ENCODE measurements at regions not wholly inside any gene's neighbourhood (a gene's known extent, or its start where the extent isn't known, plus 50 kb on each side); places are given as distances from the start of the nearest gene placed in this dataset.

DNA sequence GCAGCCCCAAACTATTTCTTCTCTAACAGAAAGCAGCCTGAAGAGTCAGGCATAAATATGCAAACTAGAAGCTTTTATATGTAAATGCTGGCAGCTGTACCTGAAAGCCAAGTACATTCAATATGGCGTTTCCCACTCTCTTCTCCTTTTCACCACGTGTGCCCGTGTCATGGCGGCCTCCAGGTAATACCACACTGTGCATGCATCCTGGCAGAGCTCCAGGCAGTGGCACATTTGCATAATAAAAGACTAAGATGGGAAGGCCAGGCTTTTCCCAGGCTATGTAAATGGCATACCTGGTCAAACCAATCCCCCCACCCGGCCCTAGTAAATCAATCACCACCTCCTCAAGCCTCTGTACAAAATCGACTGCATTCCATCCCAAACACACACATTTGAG, 120.6 kb downstream of the MMUT start:
- no peak for DNase-seq (ENCODE audit: low spot score)
- H3K4me3 ChIP-seq (ENCODE audit: low read depth in 1 of 3, low read length in 3 of 3): no peak overlapping the region
- H3K9me3 ChIP-seq (ENCODE audit: control insufficient read depth in 4 of 4, low read length in 3 of 4): no peaks in the 10 kb centered on the region
- H3K4me1 ChIP-seq (ENCODE audit: control insufficient read depth in 4 of 4, insufficient read depth in 4 of 4, low read length in 3 of 4): no peaks in the 10 kb centered on the region
- no peaks in the 10 kb centered on the region for H3K27me3 ChIP-seq (ENCODE audit: control insufficient read depth in 4 of 4, insufficient read depth in 4 of 4, low read length in 3 of 4)
- no peaks in the 10 kb centered on the region for H3K36me3 ChIP-seq (ENCODE audit: control insufficient read depth in 4 of 4, insufficient read depth in 3 of 4, low read depth in 1 of 4, low read length in 3 of 4)
- H3K27ac ChIP-seq (ENCODE audit: low read depth in 1 of 2, low read length in 2 of 2): no peak overlapping the region
- no peak for TF ChIP-seq RAD21 (IDR thresholded peaks at IDR 0.05)
- no peak for TF ChIP-seq JUND (IDR thresholded peaks at IDR 0.05)
- no peak for TF ChIP-seq EGR1 (IDR thresholded peaks at IDR 0.05; ENCODE audit: low read depth in 2 of 2)
- TF ChIP-seq HNF4A (conservative IDR thresholded peaks at IDR 0.05): no peak
- no peak for TF ChIP-seq TAF1 (conservative IDR thresholded peaks at IDR 0.05)
- TF ChIP-seq CTCF (IDR thresholded peaks at IDR 0.05; ENCODE audit: low read depth, low read length, missing input control): no peak
- 67% methylated on average over 6 of the region's 6 CpGs for WGBS
- no peak overlapping the region for H3K9ac ChIP-seq (ENCODE audit: low read depth in 1 of 2, low read length in 2 of 2)

- Histone ChIP-seq H3K27ac (ENCODE audit: low read depth in 1 of 2, low read length in 2 of 2) (no peak overlapping the region), H3K36me3 (ENCODE audit: control insufficient read depth in 4 of 4, insufficient read depth in 3 of 4, low read depth in 1 of 4, low read length in 3 of 4) (no peaks in the 10 kb centered on the region), H3K9ac (ENCODE audit: low read depth in 1 of 2, low read length in 2 of 2) (no peak overlapping the region), H3K4me1 (ENCODE audit: control insufficient read depth in 4 of 4, insufficient read depth in 4 of 4, low read length in 3 of 4) (no peaks in the 10 kb centered on the region), H3K9me3 (ENCODE audit: control insufficient read depth in 4 of 4, low read length in 3 of 4) (no peaks in the 10 kb centered on the region), H3K27me3 (ENCODE audit: control insufficient read depth in 4 of 4, insufficient read depth in 4 of 4, low read length in 3 of 4) (no peaks in the 10 kb centered on the region), H3K4me3 (ENCODE audit: low read depth in 1 of 3, low read length in 3 of 3) (no peak overlapping the region)
- DNase-seq (ENCODE audit: low spot score): no peak
- TF ChIP-seq CTCF (IDR thresholded peaks at IDR 0.05; ENCODE audit: low read depth, low read length, missing input control) (no peak), REST (IDR thresholded peaks at IDR 0.05) (no peak), HNF4A (conservative IDR thresholded peaks at IDR 0.05) (no peak), FOXA1 (IDR thresholded peaks at IDR 0.05) (no peak)
- 76% methylated on average over 3 of the region's 3 CpGs for WGBS
Observed at GRCh38 chr6:49341869-49342268, 121.2 kb downstream of the MMUT start.

DNA sequence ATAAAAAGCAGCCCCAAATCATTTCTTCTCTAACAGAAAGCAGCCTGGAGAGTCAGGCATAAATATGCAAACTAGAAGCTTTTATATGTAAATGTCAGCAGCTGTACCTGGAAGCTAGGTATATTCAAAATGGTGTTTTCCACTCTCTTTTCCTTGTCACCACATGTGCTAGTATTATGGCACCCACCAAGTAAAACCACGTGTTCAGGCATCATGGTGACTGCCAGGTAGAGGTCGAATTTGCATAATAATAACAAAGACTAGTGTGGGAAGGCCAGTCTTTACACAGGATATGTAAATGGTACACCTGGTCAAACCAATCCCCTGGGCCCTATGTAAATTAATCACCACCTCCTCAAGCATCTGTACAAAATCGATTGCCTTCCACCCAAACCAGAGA, 124.0 kb downstream of the MMUT start:
- WGBS: 61% methylated on average over 3 of the region's 3 CpGs
- DNase-seq (ENCODE audit: low spot score): no peak
- Histone ChIP-seq H3K4me1 (ENCODE audit: control insufficient read depth in 4 of 4, insufficient read depth in 4 of 4, low read length in 3 of 4) (no peaks in the 10 kb centered on the region), H3K9me3 (ENCODE audit: control insufficient read depth in 4 of 4, low read length in 3 of 4) (peaks cover 0 to 2% (median 0%) of the 10 kb centered on the region in 4 donors), H3K27me3 (ENCODE audit: control insufficient read depth in 4 of 4, insufficient read depth in 4 of 4, low read length in 3 of 4) (no peaks in the 10 kb centered on the region), H3K36me3 (ENCODE audit: control insufficient read depth in 4 of 4, insufficient read depth in 3 of 4, low read depth in 1 of 4, low read length in 3 of 4) (no peaks in the 10 kb centered on the region), H3K27ac (ENCODE audit: low read depth in 1 of 2, low read length in 2 of 2) (no peak overlapping the region), H3K4me3 (ENCODE audit: low read depth in 1 of 3, low read length in 3 of 3) (no peak overlapping the region), H3K9ac (ENCODE audit: low read depth in 1 of 2, low read length in 2 of 2) (no peak overlapping the region)
- TF ChIP-seq EGR1 (IDR thresholded peaks at IDR 0.05; ENCODE audit: low read depth in 2 of 2) (no peak), CTCF (IDR thresholded peaks at IDR 0.05; ENCODE audit: low read depth, low read length, missing input control) (no peak), RAD21 (IDR thresholded peaks at IDR 0.05) (no peak), HNF4A (conservative IDR thresholded peaks at IDR 0.05) (no peak), YY1 (IDR thresholded peaks at IDR 0.05) (no peak), MAX (IDR thresholded peaks at IDR 0.05) (no peak), TAF1 (conservative IDR thresholded peaks at IDR 0.05) (no peak), NR2F2 (IDR thresholded peaks at IDR 0.05) (no peak), SP1 (IDR thresholded peaks at IDR 0.05) (no peak), FOXA2 (IDR thresholded peaks at IDR 0.05) (no peak), GABPA (IDR thresholded peaks at IDR 0.05 in 1 of 2, conservative IDR thresholded peaks at IDR 0.05 in 1 of 2) (no peak)
- TF ChIP-seq, protein P1, sequence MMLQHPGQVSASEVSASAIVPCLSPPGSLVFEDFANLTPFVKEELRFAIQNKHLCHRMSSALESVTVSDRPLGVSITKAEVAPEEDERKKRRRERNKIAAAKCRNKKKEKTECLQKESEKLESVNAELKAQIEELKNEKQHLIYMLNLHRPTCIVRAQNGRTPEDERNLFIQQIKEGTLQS (IDR thresholded peaks at IDR 0.05): no peak

All from liver (tissue), 8 donors.